Neural cell (in vitro differentiated cells): ENCODE measurements at regions not wholly inside any gene's neighbourhood (a gene's known extent, or its start where the extent isn't known, plus 50 kb on each side); places are given as distances from the start of the nearest gene placed in this dataset.

Source experiments
- H2AFZ ChIP-seq: fragments of 200-600, 300-800 bp; sonication (generic), shearing (Covaris generic); 2 replicates; pipeline ENCODE4 v1.6.0; 2014; ENCODE audit warnings: low read depth, mild to moderate bottlenecking, antibody characterized with exemption, low read length, moderate library complexity
- H3F3A ChIP-seq: fragments of 200-600 bp; shearing (Covaris generic); 2 replicates; pipeline ENCODE4 v1.6.1; 2016; ENCODE audit warnings: mild to moderate bottlenecking, moderate library complexity, mixed read lengths, antibody characterized with exemption, low read length; ENCODE audit not compliant: insufficient read depth, poor library complexity, severe bottlenecking
- H3K27ac ChIP-seq: fragments of 200-600, 300-800 bp; sonication (generic), shearing (Covaris generic); 2 replicates; pipeline ENCODE4 v1.5.1; 2014; ENCODE audit warnings: mild to moderate bottlenecking, low read length, moderate library complexity
- H3K27me3 ChIP-seq: fragments of 300-800, 200-600 bp; sonication (generic), shearing (Covaris generic); 2 replicates; pipeline ENCODE4 v1.6.0; 2014; ENCODE audit warnings: mild to moderate bottlenecking, low read depth, low read length, moderate library complexity; ENCODE audit not compliant: insufficient read depth
- H3K36me3 ChIP-seq: fragments of 300-800, 200-600 bp; sonication (generic), shearing (Covaris generic); 2 replicates; pipeline ENCODE4 v1.5.1; 2014; ENCODE audit warnings: mild to moderate bottlenecking, antibody characterized with exemption, low read length, moderate library complexity; ENCODE audit not compliant: insufficient read depth
- H3K4me2 ChIP-seq: fragments of 300-800, 200-600 bp; sonication (generic), shearing (Covaris generic); 2 replicates; pipeline ENCODE4 v1.6.0; 2014; ENCODE audit warnings: mild to moderate bottlenecking, low read length
- H3K4me3 ChIP-seq: fragments of 300-800, 200-600 bp; sonication (generic), shearing (Covaris generic); 2 replicates; pipeline ENCODE4 v1.5.1; 2014; ENCODE audit warnings: mild to moderate bottlenecking, low read length, moderate library complexity
- H3K79me2 ChIP-seq: fragments of 200-600 bp; shearing (Covaris generic); replicated peaks from 2 replicates; pipeline ENCODE4 v1.6.0; 2014; ENCODE audit warnings: mild to moderate bottlenecking, low read length, moderate library complexity; ENCODE audit not compliant: insufficient read depth
- H3K9ac ChIP-seq: fragments of 300-800, 200-600 bp; sonication (generic), shearing (Covaris generic); 2 replicates; pipeline ENCODE4 v1.6.1; 2016; ENCODE audit warnings: mild to moderate bottlenecking, low read length, mixed read lengths
- H3K9me2 ChIP-seq: fragments of 200-600 bp; shearing (Covaris generic); 2 replicates; pipeline ENCODE4 v1.6.1; 2016; ENCODE audit warnings: mild to moderate bottlenecking, low read length, mixed read lengths; ENCODE audit not compliant: insufficient read depth
- H3K9me3 ChIP-seq: fragments of 200-600, 300-800 bp; sonication (generic), shearing (Covaris generic); 2 replicates; pipeline ENCODE4 v1.6.1; 2016; ENCODE audit warnings: mild to moderate bottlenecking, mixed run types, low read length, moderate library complexity, mixed read lengths
- H4K20me1 ChIP-seq: fragments of 200-600 bp; shearing (Covaris generic); 2 replicates; pipeline ENCODE4 v1.6.1; 2016; ENCODE audit warnings: mild to moderate bottlenecking, mixed run types; ENCODE audit not compliant: insufficient read depth
- CTCF ChIP-seq: fragments of 450-650 bp; IDR thresholded peaks from 2 replicates; pipeline ENCODE4 v1.5.1; 2014; ENCODE audit warnings: antibody characterized with exemption, mild to moderate bottlenecking, moderate library complexity; ENCODE audit not compliant: poor library complexity, severe bottlenecking
- EP300 ChIP-seq: fragments of 450-650 bp; conservative IDR thresholded peaks from 2 replicates; pipeline ENCODE4 v1.6.1; 2014; ENCODE audit warnings: antibody characterized with exemption, mild to moderate bottlenecking, moderate library complexity; ENCODE audit not compliant: poor library complexity, severe bottlenecking
- EZH2 ChIP-seq: fragments of 200-600, 300-800 bp; shearing (Covaris generic), sonication (generic); IDR thresholded peaks from 2 replicates; pipeline ENCODE4 v1.6.1; 2014; ENCODE audit warnings: antibody characterized with exemption, low read length, borderline replicate concordance, mild to moderate bottlenecking; ENCODE audit not compliant: insufficient read depth, poor library complexity, severe bottlenecking
- MXI1 ChIP-seq: fragments of 450-650 bp; conservative IDR thresholded peaks from 2 replicates; pipeline ENCODE4 v1.6.1; 2014; ENCODE audit warnings: antibody characterized with exemption, mild to moderate bottlenecking; ENCODE audit not compliant: poor library complexity, severe bottlenecking
- POLR2AphosphoS5 ChIP-seq: IDR thresholded peaks from 2 replicates; pipeline ENCODE4 v1.6.1; 2012
- RAD21 ChIP-seq: fragments of 450-650 bp; conservative IDR thresholded peaks from 2 replicates; pipeline ENCODE4 v1.6.1; 2014; ENCODE audit warnings: antibody characterized with exemption, mild to moderate bottlenecking, moderate library complexity
- SMC3 ChIP-seq: fragments of 450-650 bp; conservative IDR thresholded peaks from 2 replicates; pipeline ENCODE4 v1.6.1; 2014; ENCODE audit warnings: antibody characterized with exemption, mild to moderate bottlenecking, moderate library complexity; ENCODE audit not compliant: poor library complexity
- TAF1 ChIP-seq: IDR thresholded peaks from 2 replicates; pipeline ENCODE4 v1.6.1; 2012; ENCODE audit warnings: low read depth
- TF ChIP-seq, protein P1 (sequence below): IDR thresholded peaks from 2 replicates; pipeline ENCODE4 v1.6.1; 2012; ENCODE audit warnings: borderline replicate concordance

DNA sequence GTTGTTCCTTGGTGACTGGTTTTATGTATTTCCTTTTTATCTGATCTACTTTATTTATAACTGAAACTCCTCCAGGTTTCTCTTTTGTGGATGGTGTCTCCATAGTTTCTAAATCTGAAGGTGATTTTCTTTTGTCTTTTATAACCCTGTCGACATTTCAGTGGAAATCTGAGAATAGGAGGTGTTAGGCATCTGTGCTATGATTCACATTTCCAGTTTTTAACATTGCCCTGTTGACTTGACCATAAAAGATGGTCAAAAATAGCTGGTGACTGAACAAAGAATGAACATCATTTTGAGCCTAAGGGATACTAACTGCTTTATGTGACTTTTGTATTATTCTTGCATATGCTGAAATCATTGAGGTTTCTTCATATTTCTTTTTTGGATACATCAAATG lies 190.5 kb downstream of the PCSK1 start:
- H3F3A ChIP-seq: no peaks in the 10 kb centered on the region
- TF ChIP-seq CTCF (no peak), TAF1 (no peak), SMC3 (no peak), POLR2AphosphoS5 (no peak), MXI1 (no peak)
- TF ChIP-seq, protein P1, sequence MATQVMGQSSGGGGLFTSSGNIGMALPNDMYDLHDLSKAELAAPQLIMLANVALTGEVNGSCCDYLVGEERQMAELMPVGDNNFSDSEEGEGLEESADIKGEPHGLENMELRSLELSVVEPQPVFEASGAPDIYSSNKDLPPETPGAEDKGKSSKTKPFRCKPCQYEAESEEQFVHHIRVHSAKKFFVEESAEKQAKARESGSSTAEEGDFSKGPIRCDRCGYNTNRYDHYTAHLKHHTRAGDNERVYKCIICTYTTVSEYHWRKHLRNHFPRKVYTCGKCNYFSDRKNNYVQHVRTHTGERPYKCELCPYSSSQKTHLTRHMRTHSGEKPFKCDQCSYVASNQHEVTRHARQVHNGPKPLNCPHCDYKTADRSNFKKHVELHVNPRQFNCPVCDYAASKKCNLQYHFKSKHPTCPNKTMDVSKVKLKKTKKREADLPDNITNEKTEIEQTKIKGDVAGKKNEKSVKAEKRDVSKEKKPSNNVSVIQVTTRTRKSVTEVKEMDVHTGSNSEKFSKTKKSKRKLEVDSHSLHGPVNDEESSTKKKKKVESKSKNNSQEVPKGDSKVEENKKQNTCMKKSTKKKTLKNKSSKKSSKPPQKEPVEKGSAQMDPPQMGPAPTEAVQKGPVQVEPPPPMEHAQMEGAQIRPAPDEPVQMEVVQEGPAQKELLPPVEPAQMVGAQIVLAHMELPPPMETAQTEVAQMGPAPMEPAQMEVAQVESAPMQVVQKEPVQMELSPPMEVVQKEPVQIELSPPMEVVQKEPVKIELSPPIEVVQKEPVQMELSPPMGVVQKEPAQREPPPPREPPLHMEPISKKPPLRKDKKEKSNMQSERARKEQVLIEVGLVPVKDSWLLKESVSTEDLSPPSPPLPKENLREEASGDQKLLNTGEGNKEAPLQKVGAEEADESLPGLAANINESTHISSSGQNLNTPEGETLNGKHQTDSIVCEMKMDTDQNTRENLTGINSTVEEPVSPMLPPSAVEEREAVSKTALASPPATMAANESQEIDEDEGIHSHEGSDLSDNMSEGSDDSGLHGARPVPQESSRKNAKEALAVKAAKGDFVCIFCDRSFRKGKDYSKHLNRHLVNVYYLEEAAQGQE: no peak
- no peaks in the 10 kb centered on the region for H3K27me3 ChIP-seq
- no peaks in the 10 kb centered on the region for H3K36me3 ChIP-seq
- H4K20me1 ChIP-seq: no peaks in the 10 kb centered on the region
- no peak overlapping the region for H3K4me2 ChIP-seq
- no peaks in the 10 kb centered on the region for H3K9me2 ChIP-seq
- H3K9ac ChIP-seq: no peak overlapping the region
- H2AFZ ChIP-seq: no peak overlapping the region
- H3K27ac ChIP-seq: no peak overlapping the region
- no peak overlapping the region for H3K4me3 ChIP-seq
- no peaks in the 10 kb centered on the region for H3K79me2 ChIP-seq
- H3K9me3 ChIP-seq: no peaks in the 10 kb centered on the region

DNA sequence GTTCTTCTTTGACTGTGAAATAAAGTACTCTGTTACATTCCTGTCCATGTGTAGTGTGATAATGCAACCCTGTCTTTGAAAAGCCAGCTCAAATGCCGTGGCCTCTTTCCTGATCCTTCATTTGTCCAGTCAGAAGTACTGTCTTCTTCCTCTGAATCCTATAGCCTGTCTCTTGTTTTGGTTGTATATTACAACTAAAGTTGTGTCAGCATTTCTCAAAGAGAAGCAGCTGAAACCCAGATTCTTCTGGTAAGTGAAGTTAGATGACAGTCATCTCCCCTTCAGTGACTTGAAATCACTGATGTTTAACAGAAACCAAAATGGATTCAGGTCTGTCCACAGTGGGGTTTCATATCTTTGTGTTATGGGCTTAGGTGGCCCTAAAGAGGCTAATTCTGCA lies 196.2 kb downstream of the PCSK1 start:
- no peaks in the 10 kb centered on the region for H4K20me1 ChIP-seq
- H3K27me3 ChIP-seq: no peaks in the 10 kb centered on the region
- H3K4me2 ChIP-seq: no peak overlapping the region
- H3K9me2 ChIP-seq: no peaks in the 10 kb centered on the region
- H3K4me3 ChIP-seq: no peak overlapping the region
- H3K27ac ChIP-seq: no peak overlapping the region
- H3K36me3 ChIP-seq: no peaks in the 10 kb centered on the region
- no peak overlapping the region for H2AFZ ChIP-seq
- no peak overlapping the region for H3K9ac ChIP-seq
- no peaks in the 10 kb centered on the region for H3F3A ChIP-seq
- no peaks in the 10 kb centered on the region for H3K79me2 ChIP-seq
- no peak for TF ChIP-seq CTCF
- no peak for TF ChIP-seq SMC3
- no peak for TF ChIP-seq EZH2
- TF ChIP-seq EP300: no peak
- TF ChIP-seq, protein P1: no peak
- TF ChIP-seq POLR2AphosphoS5: no peak
- no peak for TF ChIP-seq MXI1
- TF ChIP-seq TAF1: no peak
- no peak for TF ChIP-seq RAD21
- no peaks in the 10 kb centered on the region for H3K9me3 ChIP-seq
